ENCODE measurements at regions not wholly inside any gene's neighbourhood (a gene's known extent, or its start where the extent isn't known, plus 50 kb on each side); places are given as distances from the start of the nearest gene placed in this dataset.

DNA sequence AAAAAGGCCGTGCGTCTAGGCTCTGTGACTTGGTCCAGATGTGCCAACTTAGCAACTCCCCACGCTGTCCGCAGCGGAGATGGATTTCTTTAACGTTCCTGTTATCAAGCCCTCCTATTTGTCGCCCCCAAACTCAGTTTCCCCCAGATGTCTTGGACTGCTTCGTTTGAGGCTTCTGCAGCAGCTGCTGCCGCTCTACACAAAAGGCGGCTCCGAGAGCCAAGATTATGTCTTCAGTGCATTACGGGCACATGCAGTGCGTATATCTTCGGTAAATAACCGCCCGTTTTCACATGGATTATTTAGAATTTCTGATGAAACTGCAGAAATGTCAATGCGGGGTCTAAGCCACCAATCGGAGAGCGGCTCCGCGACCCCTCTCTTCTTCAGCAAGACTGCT lies 240.6 kb upstream of the ZFHX3 start:
- Histone ChIP-seq H3K4me1 (ENCODE audit: insufficient read depth) (peaks cover 4% of the 10 kb centered on the region), H2AFZ (no peak overlapping the region), H3K36me3 (replicated peaks; ENCODE audit: insufficient read depth, low read depth) (no peaks in the 10 kb centered on the region), H3K4me2 (no peak overlapping the region), H3K27ac (no peak overlapping the region), H3K79me2 (no peaks in the 10 kb centered on the region), H3K9me2 (replicated peaks; ENCODE audit: insufficient read depth) (no peaks in the 10 kb centered on the region), H3K4me3 (no peak overlapping the region), H3K9me3 (ENCODE audit: low read depth) (no peaks in the 10 kb centered on the region), H3K27me3 (no peaks in the 10 kb centered on the region), H4K20me1 (ENCODE audit: insufficient read depth, poor library complexity, severe bottlenecking) (no peaks in the 10 kb centered on the region)
- TF ChIP-seq, protein P1, sequence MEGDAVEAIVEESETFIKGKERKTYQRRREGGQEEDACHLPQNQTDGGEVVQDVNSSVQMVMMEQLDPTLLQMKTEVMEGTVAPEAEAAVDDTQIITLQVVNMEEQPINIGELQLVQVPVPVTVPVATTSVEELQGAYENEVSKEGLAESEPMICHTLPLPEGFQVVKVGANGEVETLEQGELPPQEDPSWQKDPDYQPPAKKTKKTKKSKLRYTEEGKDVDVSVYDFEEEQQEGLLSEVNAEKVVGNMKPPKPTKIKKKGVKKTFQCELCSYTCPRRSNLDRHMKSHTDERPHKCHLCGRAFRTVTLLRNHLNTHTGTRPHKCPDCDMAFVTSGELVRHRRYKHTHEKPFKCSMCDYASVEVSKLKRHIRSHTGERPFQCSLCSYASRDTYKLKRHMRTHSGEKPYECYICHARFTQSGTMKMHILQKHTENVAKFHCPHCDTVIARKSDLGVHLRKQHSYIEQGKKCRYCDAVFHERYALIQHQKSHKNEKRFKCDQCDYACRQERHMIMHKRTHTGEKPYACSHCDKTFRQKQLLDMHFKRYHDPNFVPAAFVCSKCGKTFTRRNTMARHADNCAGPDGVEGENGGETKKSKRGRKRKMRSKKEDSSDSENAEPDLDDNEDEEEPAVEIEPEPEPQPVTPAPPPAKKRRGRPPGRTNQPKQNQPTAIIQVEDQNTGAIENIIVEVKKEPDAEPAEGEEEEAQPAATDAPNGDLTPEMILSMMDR (IDR thresholded peaks at IDR 0.05; ENCODE audit: poor library complexity) = no peak
- no peak for DNase-seq (ENCODE audit: low spot score)
- WGBS (ENCODE audit: low lambda C conversion rate, missing lambda C conversion rate) = 88% methylated on average over 21 of the region's 21 CpGs

DNA sequence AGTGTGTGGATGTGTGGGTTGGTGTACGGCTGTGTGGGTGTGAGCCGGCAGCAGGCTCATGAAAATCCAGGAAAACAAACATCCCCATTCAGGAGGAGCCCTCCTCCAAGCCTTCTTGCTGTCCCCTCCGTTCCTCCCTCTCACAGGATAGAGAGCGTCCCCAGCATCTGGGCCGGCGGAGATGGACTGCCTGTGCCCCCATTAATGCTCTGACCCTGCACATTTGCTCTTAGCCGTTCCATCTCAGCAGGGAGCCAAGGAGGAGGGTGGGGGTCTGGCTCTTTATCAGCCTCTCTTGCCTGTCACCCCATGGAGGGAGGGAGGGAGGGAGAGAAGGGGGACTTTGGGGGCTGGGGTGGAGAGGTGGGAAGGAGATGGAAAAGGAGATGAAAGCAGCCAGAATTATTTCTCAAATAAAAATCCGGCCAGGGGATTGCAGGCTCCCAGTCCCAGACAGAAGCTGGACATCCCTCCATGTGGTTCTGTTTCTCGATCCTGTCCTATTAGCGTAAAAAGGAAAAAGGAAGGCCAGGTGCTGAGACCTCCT lies 240.0 kb upstream of the ZFHX3 start:
- H3K36me3 ChIP-seq (replicated peaks; ENCODE audit: insufficient read depth, low read depth) = no peaks in the 10 kb centered on the region
- no peaks in the 10 kb centered on the region for H4K20me1 ChIP-seq (ENCODE audit: insufficient read depth, poor library complexity, severe bottlenecking)
- H2AFZ ChIP-seq = no peak overlapping the region
- H3K27me3 ChIP-seq = no peaks in the 10 kb centered on the region
- no peak overlapping the region for H3K27ac ChIP-seq
- no peak overlapping the region for H3K4me2 ChIP-seq
- DNase-seq (ENCODE audit: low spot score) = no peak
- H3K79me2 ChIP-seq = no peaks in the 10 kb centered on the region
- no peaks in the 10 kb centered on the region for H3K9me2 ChIP-seq (replicated peaks; ENCODE audit: insufficient read depth)
- H3K9me3 ChIP-seq (ENCODE audit: low read depth) = no peaks in the 10 kb centered on the region
- no peak overlapping the region for H3K4me3 ChIP-seq
- TF ChIP-seq, protein P1 (IDR thresholded peaks at IDR 0.05; ENCODE audit: poor library complexity) = no peak
- TF ChIP-seq EZH2phosphoT487 (IDR thresholded peaks at IDR 0.05; ENCODE audit: low read depth, severe bottlenecking, unreplicated experiment) (no peak), EZH2 (IDR thresholded peaks at IDR 0.05; ENCODE audit: borderline replicate concordance) (no peak)
- WGBS (ENCODE audit: low lambda C conversion rate, missing lambda C conversion rate) = 61% methylated on average over 9 of the region's 10 CpGs
- H3K4me1 ChIP-seq (ENCODE audit: insufficient read depth) = peaks cover 4% of the 10 kb centered on the region

DNA sequence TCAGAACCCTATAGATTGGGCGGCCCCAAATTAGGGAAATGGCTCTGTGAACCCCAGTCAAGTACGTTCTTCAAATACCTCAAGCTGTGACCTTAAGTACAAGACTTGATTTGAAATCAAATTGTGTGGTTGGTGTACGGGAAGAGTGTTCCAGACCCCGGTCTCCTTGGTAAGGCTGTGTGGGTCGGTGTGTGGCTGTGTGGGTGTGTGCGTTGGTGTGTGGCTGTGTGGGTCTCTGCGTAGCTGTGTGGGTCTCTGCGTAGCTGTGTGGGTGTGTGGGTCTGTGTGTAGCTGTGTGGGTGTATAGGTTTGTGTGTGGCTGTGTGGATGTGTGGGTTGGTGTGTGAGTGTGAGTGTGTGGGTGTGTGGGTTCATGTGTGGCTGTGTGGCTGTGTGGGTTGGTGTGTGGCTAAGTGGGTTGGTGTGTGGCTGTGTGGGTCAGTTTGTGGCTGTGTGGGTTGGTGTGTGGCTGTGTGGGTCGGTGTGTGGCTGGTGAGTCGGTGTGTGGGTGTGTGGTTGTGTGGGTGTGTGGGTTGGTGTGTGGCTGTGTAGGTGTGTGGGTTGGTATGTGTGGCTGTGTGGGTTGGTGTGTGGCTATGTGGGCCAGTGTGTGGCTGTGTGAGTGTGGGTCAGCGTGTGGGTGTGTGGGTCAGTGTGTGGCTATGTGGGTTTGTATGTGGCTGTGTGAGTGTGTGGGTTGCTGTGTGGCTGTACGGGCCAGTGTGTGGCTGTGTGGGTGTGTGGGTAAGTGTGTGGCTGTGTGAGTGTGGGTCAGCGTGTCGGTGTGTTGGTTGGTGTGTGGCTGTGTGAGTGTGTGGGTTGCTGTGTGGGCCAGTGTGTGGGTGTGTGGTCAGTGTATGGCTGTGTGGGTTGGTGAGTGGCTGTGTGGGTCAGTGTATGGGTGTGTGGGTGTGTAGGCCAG lies 238.7 kb upstream of the ZFHX3 start:
- Histone ChIP-seq H2AFZ (no peak overlapping the region), H3K4me3 (no peak overlapping the region), H3K27ac (no peak overlapping the region), H3K9me2 (replicated peaks; ENCODE audit: insufficient read depth) (no peaks in the 10 kb centered on the region), H3K27me3 (no peaks in the 10 kb centered on the region), H3K9me3 (ENCODE audit: low read depth) (no peaks in the 10 kb centered on the region), H3K79me2 (no peaks in the 10 kb centered on the region), H4K20me1 (ENCODE audit: insufficient read depth, poor library complexity, severe bottlenecking) (no peaks in the 10 kb centered on the region), H3K4me1 (ENCODE audit: insufficient read depth) (peaks cover 4% of the 10 kb centered on the region), H3K4me2 (no peak overlapping the region), H3K36me3 (replicated peaks; ENCODE audit: insufficient read depth, low read depth) (no peaks in the 10 kb centered on the region)
- 88% methylated on average over 12 of the region's 14 CpGs for WGBS (ENCODE audit: low lambda C conversion rate, missing lambda C conversion rate)
- no peak for TF ChIP-seq EZH2phosphoT487 (IDR thresholded peaks at IDR 0.05; ENCODE audit: low read depth, severe bottlenecking, unreplicated experiment)
- TF ChIP-seq, protein P1 (IDR thresholded peaks at IDR 0.05; ENCODE audit: poor library complexity) = no peak
- no peak for TF ChIP-seq EZH2 (IDR thresholded peaks at IDR 0.05; ENCODE audit: borderline replicate concordance)
- DNase-seq (ENCODE audit: low spot score) = no peak
